Smooth muscle cell (in vitro differentiated cells): ENCODE measurements at regions not wholly inside any gene's neighbourhood (a gene's known extent, or its start where the extent isn't known, plus 50 kb on each side); places are given as distances from the start of the nearest gene placed in this dataset.

Source experiments
- DNase-seq: peaks from one replicate; lab custom pipeline; 2025; ENCODE audit not compliant: unreplicated experiment; lab: John Stamatoyannopoulos, UW
- H2AFZ ChIP-seq: fragments of 200-600 bp; sonication (generic); 2 replicates; pipeline ENCODE4 v1.6.0; 2016; ENCODE audit warnings: antibody characterized with exemption, low read depth, mild to moderate bottlenecking
- H3F3A ChIP-seq: fragments of 200-600 bp; sonication (generic); 2 replicates; pipeline ENCODE4 v1.6.0; 2017; ENCODE audit warnings: antibody characterized with exemption, low read depth
- H3K27ac ChIP-seq: fragments of 200-600 bp; sonication (generic); 2 replicates; pipeline ENCODE4 v1.5.1; 2016; ENCODE audit warnings: low read depth, mild to moderate bottlenecking
- H3K27me3 ChIP-seq: fragments of 200-600 bp; sonication (generic); 2 replicates; pipeline ENCODE4 v1.6.1; 2016; ENCODE audit warnings: low read depth, mild to moderate bottlenecking
- H3K36me3 ChIP-seq: fragments of 200-600 bp; sonication (generic); 2 replicates; pipeline ENCODE4 v1.5.1; 2016; ENCODE audit warnings: low read depth
- H3K4me1 ChIP-seq: fragments of 200-600 bp; sonication (generic); 2 replicates; pipeline ENCODE4 v1.5.1; 2016; ENCODE audit warnings: low read depth
- H3K4me2 ChIP-seq: fragments of 200-600 bp; sonication (generic); 2 replicates; pipeline ENCODE4 v1.6.0; 2016; ENCODE audit warnings: mild to moderate bottlenecking
- H3K4me3 ChIP-seq: fragments of 200-600 bp; sonication (generic); 2 replicates; pipeline ENCODE4 v1.5.1; 2016; ENCODE audit warnings: mild to moderate bottlenecking
- H3K79me2 ChIP-seq: fragments of 200-600 bp; sonication (generic); 2 replicates; pipeline ENCODE4 v1.6.0; 2016; ENCODE audit warnings: low read depth, mild to moderate bottlenecking
- H3K9ac ChIP-seq: fragments of 200-600 bp; sonication (generic); 2 replicates; pipeline ENCODE4 v1.6.0; 2016; ENCODE audit warnings: low read depth
- H3K9me3 ChIP-seq: fragments of 200-600 bp; sonication (generic); replicated peaks from 2 replicates; pipeline ENCODE4 v1.5.1; 2016; ENCODE audit warnings: low read depth
- H4K20me1 ChIP-seq: fragments of 200-600 bp; sonication (generic); 2 replicates; pipeline ENCODE4 v1.6.0; 2016; ENCODE audit warnings: low read depth
- CTCF ChIP-seq: fragments of 200-600 bp; sonication (generic); IDR thresholded peaks from 2 replicates; pipeline ENCODE4 v1.5.1; 2017; ENCODE audit warnings: borderline replicate concordance, mild to moderate bottlenecking, antibody characterized with exemption; ENCODE audit not compliant: insufficient read depth, poor library complexity, severe bottlenecking
- WGBS: methylation state at CpG from one replicate; pipeline ENCODE4 v1.1.7; 2016; ENCODE audit warnings: low lambda C conversion rate; 5-methylcytosine and 5-hydroxymethylcytosine counted together

- H4K20me1 ChIP-seq = no peaks in the 10 kb centered on the region
- no peaks in the 10 kb centered on the region for H3K27me3 ChIP-seq
- H3K9ac ChIP-seq = no peak overlapping the region
- no peak for DNase-seq
- WGBS = 92% methylated on average over 2 of the region's 2 CpGs
- no peak for TF ChIP-seq CTCF
- H3F3A ChIP-seq = no peaks in the 10 kb centered on the region
- no peaks in the 10 kb centered on the region for H3K36me3 ChIP-seq
- H3K4me1 ChIP-seq = no peaks in the 10 kb centered on the region
- H3K4me2 ChIP-seq = no peak overlapping the region
- H2AFZ ChIP-seq = no peak overlapping the region
- no peak overlapping the region for H3K27ac ChIP-seq
- H3K79me2 ChIP-seq = no peaks in the 10 kb centered on the region
- no peak overlapping the region for H3K4me3 ChIP-seq
- H3K9me3 ChIP-seq = no peaks in the 10 kb centered on the region
These were observed 60.4 kb upstream of the SLITRK3 start for GRCh38 chr3:165256554-165257065.

DNA sequence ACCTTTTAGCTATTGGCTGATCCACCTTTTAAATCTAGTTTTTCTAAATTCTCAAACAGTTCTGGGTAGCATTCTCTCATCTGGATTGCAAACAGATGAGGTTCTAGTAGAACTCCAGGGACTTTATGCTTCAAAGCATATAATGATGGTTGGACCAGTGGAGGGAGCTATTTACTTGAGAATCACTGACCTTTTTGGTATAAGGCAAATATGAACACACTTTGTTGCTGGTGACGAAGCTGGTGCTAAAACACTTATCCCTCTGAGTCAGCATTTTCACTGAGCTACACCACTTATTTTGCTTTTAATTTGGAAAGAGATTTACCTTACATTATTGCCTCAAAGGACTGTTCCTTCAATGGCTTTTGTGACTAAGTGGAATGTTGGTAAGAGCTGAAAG is 58.6 kb upstream of the SLITRK3 start:
- no peaks in the 10 kb centered on the region for H3K9me3 ChIP-seq
- H3K4me1 ChIP-seq = no peaks in the 10 kb centered on the region
- no peak for DNase-seq
- H3K27ac ChIP-seq = no peak overlapping the region
- no peaks in the 10 kb centered on the region for H3K27me3 ChIP-seq
- H4K20me1 ChIP-seq = no peaks in the 10 kb centered on the region
- H3K9ac ChIP-seq = no peak overlapping the region
- H2AFZ ChIP-seq = no peak overlapping the region
- no peak overlapping the region for H3K4me2 ChIP-seq
- no peaks in the 10 kb centered on the region for H3F3A ChIP-seq
- 7% methylated on average over 1 of the region's 1 CpG for WGBS
- TF ChIP-seq CTCF = peak; percentile 42
- H3K36me3 ChIP-seq = no peaks in the 10 kb centered on the region
- no peaks in the 10 kb centered on the region for H3K79me2 ChIP-seq
- H3K4me3 ChIP-seq = no peak overlapping the region
